HEK293 (cell line): ENCODE measurements at regions not wholly inside any gene's neighbourhood (a gene's known extent, or its start where the extent isn't known, plus 50 kb on each side); places are given as distances from the start of the nearest gene placed in this dataset.

Experiments
- CTCF ChIA-PET: fragments of 350-600 bp; formaldehyde crosslinking; extraction: SDS; loops from one replicate; lab custom pipeline; 2021; ENCODE audit warnings: antibody characterized with exemption; lab: Yijun Ruan, JAX
- POLR2A ChIA-PET: fragments of 300-600 bp; formaldehyde crosslinking; extraction: SDS; loops from one replicate; lab custom pipeline; 2020; ENCODE audit warnings: antibody characterized with exemption, inconsistent platforms; lab: Yijun Ruan, JAX
- H3K27ac ChIP-seq: fragments of 200-500 bp; sonication (Bioruptor generic); 2 replicates; pipeline ENCODE4 v1.5.1; 2014; ENCODE audit warnings: low read depth, low read length, control low read depth, inconsistent platforms; ENCODE audit errors: extremely low read depth
- H3K36me3 ChIP-seq, 2 experiments: fragments of 200-500 bp in 1 of 2; sonication (Bioruptor generic) in 1 of 2; 1 replicate in 1 of 2; 2 replicates in 1 of 2; pipeline ENCODE4 v1.5.1; 2014 to 2017; ENCODE audit warnings: inconsistent platforms in 2 of 2, low read length in 2 of 2; ENCODE audit not compliant: control insufficient read depth in 2 of 2, insufficient read depth in 1 of 2
- H3K4me1 ChIP-seq: fragments of 200-500 bp; sonication (Bioruptor generic); 2 replicates; pipeline ENCODE4 v1.5.1; 2014; ENCODE audit warnings: mild to moderate bottlenecking, low read length, inconsistent platforms; ENCODE audit not compliant: control insufficient read depth, insufficient read depth
- H3K4me3 ChIP-seq: 2 replicates; pipeline ENCODE4 v1.5.1; 2011; ENCODE audit warnings: low read depth, mild to moderate bottlenecking, control low read depth, low read length, moderate library complexity
- H3K9me3 ChIP-seq: fragments of 200-500 bp; sonication (Bioruptor generic); 2 replicates; pipeline ENCODE4 v1.5.1; 2014; ENCODE audit warnings: low read depth, low read length, inconsistent platforms; ENCODE audit not compliant: control insufficient read depth, insufficient read depth
- KLF8 ChIP-seq: fragments of 450-650 bp; formaldehyde crosslinking; IDR thresholded peaks from 2 replicates; pipeline ENCODE4 v1.5.1; 2016; ENCODE audit warnings: missing biosample characterization, missing genetic modification characterization
- MZF1 ChIP-seq: fragments of 450-650 bp; formaldehyde crosslinking; IDR thresholded peaks from 2 replicates; pipeline ENCODE4 v1.5.1; 2017; ENCODE audit warnings: missing biosample characterization, missing genetic modification characterization, borderline replicate concordance
- PRDM1 ChIP-seq: fragments of 450-650 bp; formaldehyde crosslinking; IDR thresholded peaks from 2 replicates; pipeline ENCODE4; 2016; ENCODE audit warnings: missing biosample characterization, missing genetic modification characterization
- REST ChIP-seq: fragments of 450-650 bp; formaldehyde crosslinking; IDR thresholded peaks from 2 replicates; pipeline ENCODE4 v1.5.1; 2016; ENCODE audit warnings: missing biosample characterization, missing genetic modification characterization
- TRIM28 ChIP-seq: IDR thresholded peaks from 2 replicates; pipeline ENCODE4 v1.6.1; 2011; ENCODE audit warnings: low read length, control low read depth, borderline replicate concordance
- ZBTB11 ChIP-seq: fragments of 450-650 bp; formaldehyde crosslinking; conservative IDR thresholded peaks from 2 replicates; pipeline ENCODE4 v1.5.1; 2016; ENCODE audit warnings: low read depth, missing biosample characterization, missing genetic modification characterization
- ZFP3 ChIP-seq: fragments of 450-650 bp; formaldehyde crosslinking; IDR thresholded peaks from 2 replicates; pipeline ENCODE4 v1.5.1; 2016; ENCODE audit warnings: low read depth, missing biosample characterization, missing genetic modification characterization
- ZNF10 ChIP-seq: fragments of 450-650 bp; formaldehyde crosslinking; IDR thresholded peaks from 2 replicates; pipeline ENCODE4 v1.5.1; 2017; ENCODE audit warnings: missing biosample characterization, missing genetic modification characterization
- ZNF121 ChIP-seq: fragments of 450-650 bp; formaldehyde crosslinking; IDR thresholded peaks from 2 replicates; pipeline ENCODE4 v1.5.1; 2016; ENCODE audit warnings: missing biosample characterization, missing genetic modification characterization
- ZNF2 ChIP-seq: fragments of 450-650 bp; formaldehyde crosslinking; IDR thresholded peaks from 2 replicates; pipeline ENCODE4 v1.5.1; 2016; ENCODE audit warnings: missing biosample characterization, missing genetic modification characterization
- ZNF48 ChIP-seq: fragments of 450-650 bp; formaldehyde crosslinking; IDR thresholded peaks from 2 replicates; pipeline ENCODE4 v1.5.1; 2016; ENCODE audit warnings: missing biosample characterization, missing genetic modification characterization
- ZNF514 ChIP-seq: fragments of 450-650 bp; formaldehyde crosslinking; IDR thresholded peaks from 2 replicates; pipeline ENCODE4 v1.5.1; 2016; ENCODE audit warnings: missing biosample characterization, missing genetic modification characterization
- ZNF530 ChIP-seq: fragments of 450-650 bp; formaldehyde crosslinking; IDR thresholded peaks from 2 replicates; pipeline ENCODE4 v1.5.1; 2016; ENCODE audit warnings: low read depth, missing biosample characterization, missing genetic modification characterization
- ZNF549 ChIP-seq: fragments of 450-650 bp; IDR thresholded peaks from 2 replicates; pipeline ENCODE4 v1.5.1; 2018; ENCODE audit warnings: missing biosample characterization, missing genetic modification characterization, mild to moderate bottlenecking, inconsistent platforms, moderate library complexity
- ZNF621 ChIP-seq: fragments of 450-650 bp; formaldehyde crosslinking; IDR thresholded peaks from 2 replicates; pipeline ENCODE4 v1.5.1; 2017; ENCODE audit warnings: missing biosample characterization, missing genetic modification characterization
- ZNF624 ChIP-seq: fragments of 450-650 bp; formaldehyde crosslinking; IDR thresholded peaks from 2 replicates; pipeline ENCODE4 v1.5.1; 2017; ENCODE audit warnings: missing biosample characterization, missing genetic modification characterization
- ZNF645 ChIP-seq: fragments of 450-650 bp; formaldehyde crosslinking; IDR thresholded peaks from 2 replicates; pipeline ENCODE4; 2016; ENCODE audit warnings: missing biosample characterization, missing genetic modification characterization
- TF ChIP-seq, protein P1 (sequence below): fragments of 450-650 bp; formaldehyde crosslinking; IDR thresholded peaks from 2 replicates; pipeline ENCODE4 v1.5.1; 2016; ENCODE audit warnings: missing biosample characterization, missing genetic modification characterization
- TF ChIP-seq, protein P2 (sequence below): fragments of 450-650 bp; formaldehyde crosslinking; IDR thresholded peaks from 2 replicates; pipeline ENCODE4 v1.5.1; 2016; ENCODE audit warnings: missing biosample characterization, missing genetic modification characterization

- TF ChIP-seq, protein P1, sequence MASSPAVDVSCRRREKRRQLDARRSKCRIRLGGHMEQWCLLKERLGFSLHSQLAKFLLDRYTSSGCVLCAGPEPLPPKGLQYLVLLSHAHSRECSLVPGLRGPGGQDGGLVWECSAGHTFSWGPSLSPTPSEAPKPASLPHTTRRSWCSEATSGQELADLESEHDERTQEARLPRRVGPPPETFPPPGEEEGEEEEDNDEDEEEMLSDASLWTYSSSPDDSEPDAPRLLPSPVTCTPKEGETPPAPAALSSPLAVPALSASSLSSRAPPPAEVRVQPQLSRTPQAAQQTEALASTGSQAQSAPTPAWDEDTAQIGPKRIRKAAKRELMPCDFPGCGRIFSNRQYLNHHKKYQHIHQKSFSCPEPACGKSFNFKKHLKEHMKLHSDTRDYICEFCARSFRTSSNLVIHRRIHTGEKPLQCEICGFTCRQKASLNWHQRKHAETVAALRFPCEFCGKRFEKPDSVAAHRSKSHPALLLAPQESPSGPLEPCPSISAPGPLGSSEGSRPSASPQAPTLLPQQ (tag by site-specific recombination), result no peak
- no peak for TF ChIP-seq ZNF549 (tag by site-specific recombination)
- TF ChIP-seq ZBTB11, result no peak
- TF ChIP-seq ZNF645, result no peak
- TF ChIP-seq PRDM1 (tag by site-specific recombination), result no peak
- TF ChIP-seq ZNF2 (tag by site-specific recombination), result no peak
Observed at GRCh38 chr9:78962156-78962555, 609.6 kb upstream of the TLE4 start (continued).

GRCh38 chr9:78963911-78964310 is 607.9 kb upstream of the TLE4 start:
- POLR2A ChIA-PET, result no interaction called here
- TF ChIP-seq ZNF514 (tag by site-specific recombination), result no peak
- TF ChIP-seq ZNF530 (tag by site-specific recombination), result no peak
- no peak for TF ChIP-seq ZNF624
- TF ChIP-seq, all 188 proteins: peak for 0

DNA sequence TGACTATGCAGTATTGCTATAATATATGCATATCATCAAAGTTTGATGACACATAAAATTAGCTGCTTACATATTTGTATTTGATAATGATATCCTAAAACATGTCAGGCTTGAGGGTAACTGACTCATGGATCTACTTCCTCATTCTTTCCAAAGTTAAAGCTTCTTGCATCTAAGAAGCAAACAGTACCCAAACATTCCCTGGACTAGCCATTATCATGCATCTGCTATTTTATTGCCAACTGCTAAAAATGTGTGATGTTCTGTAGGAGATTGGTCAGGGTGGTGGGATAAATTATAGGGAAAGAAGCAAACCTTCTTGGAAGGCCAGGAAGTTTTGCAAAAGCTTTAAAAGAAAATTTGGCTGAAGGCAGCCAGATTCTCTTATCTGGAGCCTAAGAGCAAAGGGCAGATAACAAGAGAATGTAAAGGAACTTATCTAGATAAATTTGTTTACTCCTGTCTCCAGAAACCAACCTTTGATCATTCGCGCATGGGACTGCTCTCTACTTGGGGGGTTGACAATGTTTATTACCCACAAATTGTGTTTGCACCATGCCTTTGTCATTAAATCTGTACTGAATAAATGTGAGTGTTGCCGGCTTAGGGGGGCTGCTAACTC is 604.1 kb upstream of the TLE4 start:
- CTCF ChIA-PET, result interaction anchor here (1.0 kb wide), 2 partner anchors 287 to 482 kb away, joined by 3 read pairs; no protein-coding TSS in a partner anchor
- TF ChIP-seq MZF1 (tag by site-specific recombination), result no peak
- TF ChIP-seq TRIM28, result no peak
- TF ChIP-seq REST, result no peak
- no peak for TF ChIP-seq ZNF621 (tag by site-specific recombination)
- TF ChIP-seq, protein P2, sequence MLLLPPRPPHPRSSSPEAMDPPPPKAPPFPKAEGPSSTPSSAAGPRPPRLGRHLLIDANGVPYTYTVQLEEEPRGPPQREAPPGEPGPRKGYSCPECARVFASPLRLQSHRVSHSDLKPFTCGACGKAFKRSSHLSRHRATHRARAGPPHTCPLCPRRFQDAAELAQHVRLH, result no peak
- no peak for TF ChIP-seq ZFP3 (tag by site-specific recombination)
- no peak for TF ChIP-seq ZBTB11
- no peak for TF ChIP-seq ZNF10 (tag by site-specific recombination)
- TF ChIP-seq ZNF121 (tag by site-specific recombination), result no peak
- TF ChIP-seq KLF8 (tag by site-specific recombination), result no peak
- no peak for TF ChIP-seq ZNF48

More at GRCh38 chr9:78963911-78964310, 607.9 kb upstream of the TLE4 start:
- Histone ChIP-seq H3K4me1 (no peaks in the 10 kb centered on the region), H3K36me3 (no peaks in the 10 kb centered on the region), H3K27ac (no peak overlapping the region), H3K4me3 (no peak overlapping the region), H3K9me3 (no peaks in the 10 kb centered on the region; the same call in 1 of the 2 replicates)
- CTCF ChIA-PET, result no interaction called here

More for the DNA sequence above, 604.1 kb upstream of the TLE4 start:
- H3K27ac ChIP-seq, result no peak overlapping the region
- no peaks in the 10 kb centered on the region for H3K4me1 ChIP-seq
- POLR2A ChIA-PET, result no interaction called here
- H3K9me3 ChIP-seq, result no peaks in the 10 kb centered on the region
- H3K4me3 ChIP-seq, result no peak overlapping the region
- no peaks in the 10 kb centered on the region for H3K36me3 ChIP-seq
